Neural crest cell (in vitro differentiated cells): ENCODE measurements at regions not wholly inside any gene's neighbourhood (a gene's known extent, or its start where the extent isn't known, plus 50 kb on each side); places are given as distances from the start of the nearest gene placed in this dataset.

Experiments
- DNase-seq: peaks from one replicate; pipeline ENCODE4 v3.0.0; 2021; ENCODE audit warnings: low read depth, mixed read lengths, low spot score
- H3K27ac Mint-ChIP-seq: one replicate; pipeline ENCODE4 v1.8.0; 2021; ENCODE audit warnings: mild to moderate bottlenecking, mixed read lengths; ENCODE audit not compliant: unreplicated experiment
- H3K27me3 Mint-ChIP-seq: 2 replicates; pipeline ENCODE4 v1.8.0; 2021; ENCODE audit warnings: low read depth, mild to moderate bottlenecking, mixed read lengths
- H3K36me3 Mint-ChIP-seq: 2 replicates; pipeline ENCODE4 v1.8.0; 2021; ENCODE audit warnings: low read depth, mild to moderate bottlenecking, mixed read lengths
- H3K4me1 Mint-ChIP-seq: 2 replicates; pipeline ENCODE4 v1.8.0; 2021; ENCODE audit warnings: mixed read lengths
- H3K4me3 Mint-ChIP-seq: one replicate; pipeline ENCODE4 v1.8.0; 2021; ENCODE audit warnings: mild to moderate bottlenecking, mixed read lengths
- H3K9me3 Mint-ChIP-seq: 2 replicates; pipeline ENCODE4 v1.8.0; 2021; ENCODE audit warnings: mixed read lengths
- TF ChIP-seq, protein P1 (sequence below): fragments of 200-600 bp; sonication (generic); conservative IDR thresholded peaks from 2 replicates; pipeline ENCODE4 v1.5.0; 2021; ENCODE audit warnings: antibody characterized with exemption, mild to moderate bottlenecking

DNA sequence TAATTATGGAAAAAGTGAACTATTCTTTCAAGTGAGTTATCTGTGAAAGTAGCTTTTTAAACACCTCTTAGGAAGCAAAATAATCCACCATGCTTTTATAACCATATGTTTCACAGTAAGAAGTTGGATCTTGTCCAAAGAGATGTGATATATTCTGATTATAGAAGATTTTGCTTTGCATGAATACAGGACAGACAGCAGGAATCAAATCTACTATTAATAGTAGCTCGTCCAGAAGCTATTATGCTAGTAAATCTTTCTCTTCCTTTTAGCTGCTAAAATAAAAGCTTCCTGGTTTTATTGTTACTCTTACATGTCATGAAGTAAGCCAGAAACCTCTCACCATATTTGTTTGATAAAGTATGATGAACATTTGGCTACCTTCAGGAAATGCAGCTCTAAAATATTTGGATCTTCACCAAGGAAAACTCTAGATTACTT, 257.0 kb downstream of the IPO8 start:
- H3K36me3 Mint-ChIP-seq: no peaks in the 10 kb centered on the region
- DNase-seq: no peak
- no peaks in the 10 kb centered on the region for H3K9me3 Mint-ChIP-seq
- no peaks in the 10 kb centered on the region for H3K4me1 Mint-ChIP-seq
- no peak overlapping the region for H3K4me3 Mint-ChIP-seq
- no peaks in the 10 kb centered on the region for H3K27me3 Mint-ChIP-seq
- TF ChIP-seq, protein P1, sequence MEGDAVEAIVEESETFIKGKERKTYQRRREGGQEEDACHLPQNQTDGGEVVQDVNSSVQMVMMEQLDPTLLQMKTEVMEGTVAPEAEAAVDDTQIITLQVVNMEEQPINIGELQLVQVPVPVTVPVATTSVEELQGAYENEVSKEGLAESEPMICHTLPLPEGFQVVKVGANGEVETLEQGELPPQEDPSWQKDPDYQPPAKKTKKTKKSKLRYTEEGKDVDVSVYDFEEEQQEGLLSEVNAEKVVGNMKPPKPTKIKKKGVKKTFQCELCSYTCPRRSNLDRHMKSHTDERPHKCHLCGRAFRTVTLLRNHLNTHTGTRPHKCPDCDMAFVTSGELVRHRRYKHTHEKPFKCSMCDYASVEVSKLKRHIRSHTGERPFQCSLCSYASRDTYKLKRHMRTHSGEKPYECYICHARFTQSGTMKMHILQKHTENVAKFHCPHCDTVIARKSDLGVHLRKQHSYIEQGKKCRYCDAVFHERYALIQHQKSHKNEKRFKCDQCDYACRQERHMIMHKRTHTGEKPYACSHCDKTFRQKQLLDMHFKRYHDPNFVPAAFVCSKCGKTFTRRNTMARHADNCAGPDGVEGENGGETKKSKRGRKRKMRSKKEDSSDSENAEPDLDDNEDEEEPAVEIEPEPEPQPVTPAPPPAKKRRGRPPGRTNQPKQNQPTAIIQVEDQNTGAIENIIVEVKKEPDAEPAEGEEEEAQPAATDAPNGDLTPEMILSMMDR: no peak
- no peak overlapping the region for H3K27ac Mint-ChIP-seq

DNA sequence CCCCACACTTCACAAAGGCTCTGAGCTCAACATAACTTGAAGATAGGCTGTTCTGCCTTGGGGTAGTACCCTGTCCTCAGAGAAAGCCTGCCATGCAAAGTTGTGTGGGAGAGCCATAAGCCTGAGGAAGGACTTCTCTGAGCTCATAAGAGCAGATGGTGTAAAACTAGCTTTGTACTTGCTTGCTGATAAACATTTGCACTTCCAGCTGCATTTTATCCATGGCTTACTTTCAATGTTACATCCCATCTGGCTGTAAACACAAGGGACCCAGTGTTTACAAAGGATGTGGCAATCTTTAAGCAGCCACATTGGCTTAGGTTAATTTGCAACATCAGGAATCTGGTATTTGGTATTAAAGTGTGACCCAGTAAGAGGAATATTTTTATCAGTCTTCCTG, 258.1 kb downstream of the IPO8 start:
- Mint-ChIP-seq H3K27me3 (no peaks in the 10 kb centered on the region), H3K4me3 (no peak overlapping the region), H3K27ac (no peak overlapping the region), H3K4me1 (no peaks in the 10 kb centered on the region), H3K9me3 (no peaks in the 10 kb centered on the region), H3K36me3 (no peaks in the 10 kb centered on the region)
- TF ChIP-seq, protein P1: no peak
- no peak for DNase-seq

DNA sequence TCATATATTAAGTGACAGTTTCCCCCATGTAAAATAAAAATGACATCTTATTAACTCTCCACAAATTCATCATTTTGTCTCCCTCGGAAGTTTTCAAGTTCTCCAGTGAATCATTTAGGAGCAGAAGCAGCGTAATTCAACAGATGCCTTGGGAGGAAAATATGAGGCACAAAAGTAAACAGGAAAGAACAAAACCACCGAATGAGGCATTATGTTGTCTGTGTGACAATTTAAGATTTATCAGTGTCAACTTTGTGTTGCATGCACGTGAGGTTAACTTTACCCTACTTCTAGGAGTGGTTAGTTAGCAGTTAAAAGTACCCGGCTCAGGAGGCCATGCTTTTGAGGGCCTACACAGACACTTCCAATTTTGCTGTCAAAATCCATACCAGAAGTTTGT, 258.6 kb downstream of the IPO8 start:
- Mint-ChIP-seq H3K36me3 (no peaks in the 10 kb centered on the region), H3K4me1 (no peaks in the 10 kb centered on the region), H3K9me3 (no peaks in the 10 kb centered on the region), H3K4me3 (no peak overlapping the region), H3K27me3 (no peaks in the 10 kb centered on the region), H3K27ac (no peak overlapping the region)
- TF ChIP-seq, protein P1: no peak
- DNase-seq: no peak

DNA sequence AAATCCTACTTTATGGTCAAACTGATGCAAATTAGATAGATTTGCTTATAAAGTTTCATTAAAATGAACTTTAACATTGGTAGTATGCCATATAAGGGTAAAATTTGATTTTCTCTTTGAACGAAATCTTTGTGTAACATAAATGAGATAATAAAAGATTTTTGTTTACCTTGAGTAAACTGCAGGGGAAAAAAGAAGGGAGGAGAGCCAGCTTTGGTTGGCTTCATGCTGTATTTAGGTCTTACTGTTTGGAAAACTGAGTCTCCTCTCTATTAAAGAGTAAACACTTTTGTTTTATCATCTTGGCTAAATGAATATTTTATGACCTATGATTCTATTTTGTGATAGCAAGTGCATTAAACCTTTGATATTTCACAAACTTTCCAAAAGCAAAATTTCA, 267.6 kb downstream of the IPO8 start:
- no peak for DNase-seq
- Mint-ChIP-seq H3K27ac (no peak overlapping the region), H3K27me3 (no peaks in the 10 kb centered on the region), H3K9me3 (peaks cover 17% of the 10 kb centered on the region), H3K4me1 (no peaks in the 10 kb centered on the region), H3K4me3 (no peak overlapping the region), H3K36me3 (peaks cover 3% of the 10 kb centered on the region)
- TF ChIP-seq, protein P1: no peak

DNA sequence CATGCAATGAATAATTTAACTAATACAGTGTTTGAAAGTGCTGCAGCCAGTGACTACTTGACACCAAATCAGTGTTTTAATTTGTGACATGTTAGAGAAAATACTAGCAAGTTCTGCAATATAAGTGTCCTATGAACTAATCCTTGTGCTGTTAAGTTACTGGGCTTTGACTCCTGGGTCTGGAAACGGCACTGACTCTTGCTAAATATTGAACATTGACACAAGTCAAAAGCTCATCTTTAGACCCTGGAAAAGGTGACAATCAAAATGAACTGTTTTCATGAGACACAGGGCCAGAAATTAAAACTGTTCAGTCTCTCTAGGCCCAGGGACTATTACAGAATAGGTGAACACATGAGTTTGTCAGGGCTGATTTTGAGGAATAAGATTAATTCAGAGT, 268.1 kb downstream of the IPO8 start:
- no peaks in the 10 kb centered on the region for H3K4me1 Mint-ChIP-seq
- no peak overlapping the region for H3K27ac Mint-ChIP-seq
- H3K36me3 Mint-ChIP-seq: peaks cover 3% of the 10 kb centered on the region
- H3K27me3 Mint-ChIP-seq: no peaks in the 10 kb centered on the region
- TF ChIP-seq, protein P1: no peak
- H3K9me3 Mint-ChIP-seq: peaks cover 21% of the 10 kb centered on the region
- no peak overlapping the region for H3K4me3 Mint-ChIP-seq
- no peak for DNase-seq

DNA sequence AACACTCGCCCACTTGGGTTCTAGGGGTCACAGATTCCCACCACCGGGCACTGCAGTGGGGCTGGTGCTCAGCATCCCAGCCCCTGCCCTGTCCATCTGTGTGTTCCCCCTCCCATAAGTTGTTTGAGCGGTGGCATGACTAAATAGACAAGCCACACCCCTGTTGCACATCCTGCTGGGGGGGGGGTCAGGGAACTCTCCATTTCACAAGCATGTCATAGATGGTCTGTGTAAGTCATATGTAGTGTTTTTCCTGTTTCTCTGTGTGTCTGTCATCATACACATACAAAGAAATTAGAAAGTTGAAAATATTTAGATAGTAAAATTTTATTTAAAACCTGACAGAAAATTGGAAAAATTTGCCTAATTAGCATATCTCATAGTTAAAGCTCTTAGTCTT, 270.2 kb downstream of the IPO8 start:
- DNase-seq: no peak
- Mint-ChIP-seq H3K36me3 (peaks cover 3% of the 10 kb centered on the region), H3K4me3 (no peak overlapping the region), H3K9me3 (peaks cover 21% of the 10 kb centered on the region), H3K4me1 (no peaks in the 10 kb centered on the region), H3K27me3 (peaks cover 4% of the 10 kb centered on the region), H3K27ac (no peak overlapping the region)
- TF ChIP-seq, protein P1: no peak
